ENCODE measurements at regions not wholly inside any gene's neighbourhood (a gene's known extent, or its start where the extent isn't known, plus 50 kb on each side); places are given as distances from the start of the nearest gene placed in this dataset.
"Not testable (repeated sequence)": the region's sequence is repeated elsewhere in the genome, so short reads cannot be mapped to it uniquely, and the experiment has no call there.

DNA sequence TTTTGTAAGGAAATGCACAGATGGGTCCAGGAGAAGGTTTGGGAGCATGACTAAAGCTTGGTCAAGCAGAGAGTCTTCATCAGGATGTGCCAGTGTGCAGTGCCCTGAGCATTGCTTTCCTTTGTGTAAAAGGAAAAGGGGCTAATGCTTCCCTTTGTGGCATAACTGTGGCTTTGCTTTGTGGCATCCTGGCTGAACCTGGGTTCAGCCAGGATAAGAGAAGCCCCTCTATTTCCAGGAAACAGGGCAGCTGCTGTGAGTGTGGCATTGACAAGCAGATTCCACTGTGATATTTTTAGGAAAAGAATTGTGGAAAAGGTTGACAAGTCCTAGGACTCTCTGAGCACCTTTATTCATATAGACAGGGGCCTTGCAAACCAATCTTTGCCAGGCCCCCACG lies 193.4 kb upstream of the CXCL12 start:
- 87 to 100% methylated on average over 1 of the region's 1 CpG for WGBS, 2 donors
- H3K27me3 ChIP-seq: no peaks in the 10 kb centered on the region
- no peak overlapping the region for H3K4me3 ChIP-seq
- H3K4me1 ChIP-seq: peaks cover 0 to 6% (median 0%) of the 10 kb centered on the region in 4 donors
- no peaks in the 10 kb centered on the region for H3K9me3 ChIP-seq
- TF ChIP-seq POLR2A (IDR thresholded peaks at IDR 0.05): no peak
- TF ChIP-seq, protein P1, sequence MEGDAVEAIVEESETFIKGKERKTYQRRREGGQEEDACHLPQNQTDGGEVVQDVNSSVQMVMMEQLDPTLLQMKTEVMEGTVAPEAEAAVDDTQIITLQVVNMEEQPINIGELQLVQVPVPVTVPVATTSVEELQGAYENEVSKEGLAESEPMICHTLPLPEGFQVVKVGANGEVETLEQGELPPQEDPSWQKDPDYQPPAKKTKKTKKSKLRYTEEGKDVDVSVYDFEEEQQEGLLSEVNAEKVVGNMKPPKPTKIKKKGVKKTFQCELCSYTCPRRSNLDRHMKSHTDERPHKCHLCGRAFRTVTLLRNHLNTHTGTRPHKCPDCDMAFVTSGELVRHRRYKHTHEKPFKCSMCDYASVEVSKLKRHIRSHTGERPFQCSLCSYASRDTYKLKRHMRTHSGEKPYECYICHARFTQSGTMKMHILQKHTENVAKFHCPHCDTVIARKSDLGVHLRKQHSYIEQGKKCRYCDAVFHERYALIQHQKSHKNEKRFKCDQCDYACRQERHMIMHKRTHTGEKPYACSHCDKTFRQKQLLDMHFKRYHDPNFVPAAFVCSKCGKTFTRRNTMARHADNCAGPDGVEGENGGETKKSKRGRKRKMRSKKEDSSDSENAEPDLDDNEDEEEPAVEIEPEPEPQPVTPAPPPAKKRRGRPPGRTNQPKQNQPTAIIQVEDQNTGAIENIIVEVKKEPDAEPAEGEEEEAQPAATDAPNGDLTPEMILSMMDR (IDR thresholded peaks at IDR 0.05): no peak
- no peak for TF ChIP-seq EP300 (IDR thresholded peaks at IDR 0.05)
- no peak overlapping the region for H3K27ac ChIP-seq
- no peak for DNase-seq (ENCODE audit: low spot score in 2 of 2)
- H3K36me3 ChIP-seq: no peaks in the 10 kb centered on the region

DNA sequence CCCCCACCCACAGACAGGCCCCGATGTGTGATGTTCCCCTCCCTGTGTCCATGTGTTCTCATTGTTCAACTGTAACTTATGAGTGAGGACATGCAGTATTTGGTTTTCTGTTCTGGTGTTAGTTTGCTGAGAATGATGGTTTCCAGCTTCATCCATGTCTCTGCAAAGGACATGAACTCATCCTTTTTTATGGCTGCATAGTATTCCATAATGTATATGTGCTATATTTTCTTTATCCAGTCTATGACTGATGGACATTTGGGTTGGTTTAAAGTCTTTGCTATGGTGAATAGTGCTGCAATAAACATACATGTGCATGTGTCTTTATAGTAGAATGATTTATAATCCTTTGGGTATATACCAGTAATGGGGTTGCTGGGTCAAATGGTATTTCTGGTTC lies 194.1 kb upstream of the CXCL12 start:
- WGBS, 2 donors: 100% methylated on average over 1 of the region's 1 CpG
- H3K27ac ChIP-seq; H3K4me1 ChIP-seq; DNase-seq (ENCODE audit: low spot score in 2 of 2); H3K36me3 ChIP-seq; H3K27me3 ChIP-seq; H3K9me3 ChIP-seq; H3K4me3 ChIP-seq: not testable (repeated sequence)

DNA sequence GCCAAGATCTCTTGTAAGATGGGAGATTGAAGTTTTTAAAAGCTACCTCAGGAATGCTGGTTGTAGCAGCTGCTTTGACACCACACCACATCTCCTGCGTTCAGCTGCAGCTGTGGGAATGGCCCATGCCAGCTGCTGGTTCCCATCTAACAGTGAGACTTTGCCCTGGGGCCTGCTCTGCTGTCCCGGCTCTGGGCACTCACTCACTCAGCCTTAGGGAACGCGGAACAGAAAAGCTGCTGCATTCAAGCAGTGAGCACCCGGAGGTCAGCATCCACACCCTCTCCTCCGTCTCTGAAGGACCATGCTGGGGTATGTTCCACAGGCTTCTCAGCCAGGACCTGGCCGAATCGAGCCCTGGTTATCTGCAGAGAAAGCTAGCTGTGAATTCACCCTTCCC lies 197.1 kb upstream of the CXCL12 start:
- Histone ChIP-seq H3K27ac (no peak overlapping the region), H3K9me3 (no peaks in the 10 kb centered on the region), H3K4me3 (no peak overlapping the region), H3K27me3 (no peaks in the 10 kb centered on the region), H3K4me1 (peaks cover 0 to 4% (median 0%) of the 10 kb centered on the region in 4 donors), H3K36me3 (no peaks in the 10 kb centered on the region)
- 70 to 73% methylated on average over 4 to 8 of the region's 8 CpGs for WGBS, 2 donors
- no peak for DNase-seq (ENCODE audit: low spot score in 2 of 2)
- TF ChIP-seq EP300 (IDR thresholded peaks at IDR 0.05) (no peak), POLR2A (IDR thresholded peaks at IDR 0.05) (no peak)
- TF ChIP-seq, protein P1 (IDR thresholded peaks at IDR 0.05): no peak

DNA sequence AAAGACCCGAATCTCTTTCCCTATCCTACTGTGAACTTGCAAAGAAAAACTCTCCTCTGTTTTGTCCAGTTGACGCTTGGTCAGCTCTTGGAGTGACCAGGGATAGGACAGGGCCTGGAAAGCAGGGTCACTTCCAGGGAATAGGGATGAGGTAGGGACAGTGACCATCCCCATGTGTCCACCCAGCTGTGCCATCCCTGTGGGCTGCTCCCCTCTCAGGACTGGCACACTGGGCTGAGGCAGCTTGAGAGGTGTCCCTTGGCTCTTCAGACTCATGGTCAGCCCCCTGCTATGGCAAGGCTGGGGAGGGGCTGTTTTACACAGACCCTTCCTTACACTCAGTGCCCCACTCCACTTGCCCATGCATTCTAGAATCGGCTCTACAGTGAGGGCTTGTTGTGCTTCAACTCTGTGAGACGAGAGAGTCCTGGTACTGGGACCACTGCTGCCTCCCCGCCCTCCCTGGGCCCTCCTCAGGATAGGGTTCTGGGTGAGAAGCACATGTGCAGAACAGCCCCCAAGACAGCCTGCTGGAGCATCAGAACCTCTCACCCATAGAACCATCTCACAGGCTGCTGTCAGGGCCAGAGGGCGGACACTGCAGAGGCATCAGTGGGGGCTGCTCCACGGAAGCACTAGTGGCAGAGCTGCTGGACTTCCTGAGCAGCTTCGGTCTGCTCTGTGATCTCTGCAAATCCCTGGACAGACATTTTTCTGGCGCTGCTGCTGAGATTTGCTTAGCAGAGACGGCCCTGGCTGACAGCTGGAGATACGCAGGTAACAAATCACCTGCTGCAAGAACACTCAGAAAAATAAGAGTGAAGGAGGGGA lies 202.8 kb upstream of the CXCL12 start:
- no peak overlapping the region for H3K4me3 ChIP-seq
- no peaks in the 10 kb centered on the region for H3K27me3 ChIP-seq
- 83 to 87% methylated on average over 10 to 11 of the region's 11 CpGs for WGBS, 2 donors
- H3K36me3 ChIP-seq: no peaks in the 10 kb centered on the region
- H3K27ac ChIP-seq: no peak overlapping the region
- H3K4me1 ChIP-seq: no peaks in the 10 kb centered on the region
- H3K9me3 ChIP-seq: no peaks in the 10 kb centered on the region
- DNase-seq (ENCODE audit: low spot score in 2 of 2): no peak
- TF ChIP-seq, protein P1 (IDR thresholded peaks at IDR 0.05): no peak

DNA sequence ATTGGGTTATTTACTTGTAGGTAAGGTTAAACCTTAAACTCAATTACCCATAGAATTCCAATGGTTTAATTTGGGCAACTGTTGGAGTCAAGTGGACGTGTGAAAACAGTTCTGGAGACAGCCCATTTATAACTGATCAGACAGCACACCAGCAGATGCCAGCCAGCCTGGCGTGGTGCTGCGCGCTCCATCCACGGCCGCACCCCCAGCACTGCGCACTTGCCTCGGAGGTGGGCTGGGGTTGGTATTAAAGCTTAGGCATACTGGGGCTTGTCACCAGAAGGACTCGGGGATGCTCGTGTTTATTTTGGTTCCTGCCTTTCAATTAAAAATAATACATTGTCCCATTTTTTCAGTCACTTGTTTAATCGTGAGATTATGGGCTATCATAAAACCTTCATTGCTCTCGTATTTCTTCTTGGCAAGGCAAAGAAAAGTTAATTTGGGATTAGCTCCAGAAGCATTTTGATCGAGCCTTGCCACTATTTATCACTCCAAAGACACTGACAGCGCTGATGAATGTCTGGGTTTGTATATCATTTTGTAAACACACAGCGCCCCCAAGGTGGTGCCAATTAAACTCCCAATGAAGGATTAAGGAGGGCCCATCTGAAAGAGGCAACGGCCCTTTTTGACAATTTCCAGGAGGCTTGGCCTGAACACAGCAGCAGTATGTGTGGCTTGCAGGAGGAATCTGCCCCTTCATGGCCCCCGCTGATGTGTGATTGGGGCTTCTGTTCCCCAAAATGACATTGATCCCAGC lies 204.5 kb upstream of the CXCL12 start:
- H3K4me1 ChIP-seq: no peaks in the 10 kb centered on the region
- DNase-seq (ENCODE audit: low spot score in 2 of 2): no peak
- no peaks in the 10 kb centered on the region for H3K36me3 ChIP-seq
- WGBS, 2 donors: 82 to 83% methylated on average over 17 of the region's 17 CpGs
- H3K4me3 ChIP-seq: no peak overlapping the region
- H3K27ac ChIP-seq: no peak overlapping the region
- H3K27me3 ChIP-seq: no peaks in the 10 kb centered on the region
- no peak for TF ChIP-seq EP300 (IDR thresholded peaks at IDR 0.05)
- TF ChIP-seq, protein P1 (IDR thresholded peaks at IDR 0.05): no peak
- H3K9me3 ChIP-seq: no peaks in the 10 kb centered on the region
